ENCODE measurements at regions not wholly inside any gene's neighbourhood (a gene's known extent, or its start where the extent isn't known, plus 50 kb on each side); places are given as distances from the start of the nearest gene placed in this dataset.

GRCh38 chr2:120502761-120503160 lies 156.8 kb downstream of the INHBB start:
- ATAC-seq (no peak), DNase-seq (no peak)
- Histone ChIP-seq H3K4me1 (ENCODE audit: control insufficient read depth, insufficient read depth, low read length) (no peaks in the 10 kb centered on the region), H3K27ac (ENCODE audit: low read length) (no peak overlapping the region), H3K4me3 (ENCODE audit: low read length) (no peak overlapping the region), H3K9me3 (ENCODE audit: control insufficient read depth, low read length) (no peaks in the 10 kb centered on the region), H3K27me3 (ENCODE audit: control insufficient read depth, insufficient read depth) (no peaks in the 10 kb centered on the region)
- intact Hi-C loops (cut with DNase I), result no loop called here
- WGBS, result 95% methylated on average over 2 of the region's 2 CpGs

- Histone ChIP-seq H3K27me3 (ENCODE audit: control insufficient read depth, insufficient read depth) (no peaks in the 10 kb centered on the region), H3K27ac (ENCODE audit: low read length) (peak overlapping the region; percentile 10), H3K9me3 (ENCODE audit: control insufficient read depth, low read length) (no peaks in the 10 kb centered on the region), H3K4me3 (ENCODE audit: low read length) (no peak overlapping the region), H3K4me1 (ENCODE audit: control insufficient read depth, insufficient read depth, low read length) (no peaks in the 10 kb centered on the region)
- no peak for ATAC-seq
- DNase-seq, result no peak
- intact Hi-C loops (cut with DNase I), result no loop called here
- 83% methylated on average over 17 of the region's 17 CpGs for WGBS
Observed at GRCh38 chr2:120503206-120503792, 157.4 kb downstream of the INHBB start.

- no peaks in the 10 kb centered on the region for H3K27me3 ChIP-seq (ENCODE audit: control insufficient read depth, insufficient read depth)
- H3K9me3 ChIP-seq (ENCODE audit: control insufficient read depth, low read length), result no peaks in the 10 kb centered on the region
- peak; percentile 90 to 92 for ATAC-seq
- H3K27ac ChIP-seq (ENCODE audit: low read length), result peak overlapping the region; percentile 50
- DNase-seq, result peak; percentile 66 to 84 (median 81)
- intact Hi-C loops (cut with DNase I), result no loop called here
- H3K4me1 ChIP-seq (ENCODE audit: control insufficient read depth, insufficient read depth, low read length), result peaks cover 3% of the 10 kb centered on the region
- no peak overlapping the region for H3K4me3 ChIP-seq (ENCODE audit: low read length)
- 55% methylated on average over 23 of the region's 23 CpGs for WGBS
Observed at GRCh38 chr2:120503793-120504571, 158.0 kb downstream of the INHBB start.

GRCh38 chr2:120504936-120505705 lies 159.2 kb downstream of the INHBB start:
- WGBS, result 93% methylated on average over 15 of the region's 15 CpGs
- intact Hi-C loops (cut with DNase I), result no loop called here
- no peak overlapping the region for H3K4me3 ChIP-seq (ENCODE audit: low read length)
- no peaks in the 10 kb centered on the region for H3K9me3 ChIP-seq (ENCODE audit: control insufficient read depth, low read length)
- no peak for DNase-seq
- no peaks in the 10 kb centered on the region for H3K27me3 ChIP-seq (ENCODE audit: control insufficient read depth, insufficient read depth)
- ATAC-seq, result no peak
- H3K27ac ChIP-seq (ENCODE audit: low read length), result no peak overlapping the region
- peaks cover 6% of the 10 kb centered on the region for H3K4me1 ChIP-seq (ENCODE audit: control insufficient read depth, insufficient read depth, low read length)

- no peaks in the 10 kb centered on the region for H3K27me3 ChIP-seq (ENCODE audit: control insufficient read depth, insufficient read depth)
- H3K27ac ChIP-seq (ENCODE audit: low read length), result no peak overlapping the region
- H3K9me3 ChIP-seq (ENCODE audit: control insufficient read depth, low read length), result no peaks in the 10 kb centered on the region
- H3K4me3 ChIP-seq (ENCODE audit: low read length), result no peak overlapping the region
- WGBS, result 46% methylated on average over 7 of the region's 7 CpGs
- ATAC-seq (peak; percentile 27 to 64), DNase-seq (peak in 2 of 3 donors; percentile 75 to 76)
- intact Hi-C loops (cut with DNase I), result no loop called here
- H3K4me1 ChIP-seq (ENCODE audit: control insufficient read depth, insufficient read depth, low read length), result peaks cover 6% of the 10 kb centered on the region
Observed at GRCh38 chr2:120508567-120509041, 162.7 kb downstream of the INHBB start.

- 95% methylated on average over 14 of the region's 14 CpGs for WGBS
Observed at GRCh38 chr2:120509213-120509815, 163.4 kb downstream of the INHBB start.

GRCh38 chr2:120509991-120510735 lies 164.2 kb downstream of the INHBB start:
- peak in 1 of 3 donors; percentile 57 for DNase-seq
- intact Hi-C loops (cut with DNase I), result loop anchor here in 1 of 4 donors (10.0 kb wide), 1 partner anchor 165 kb away; the partner anchor contains the start of gene INHBB
- H3K27ac ChIP-seq (ENCODE audit: low read length), result no peak overlapping the region
- no peaks in the 10 kb centered on the region for H3K27me3 ChIP-seq (ENCODE audit: control insufficient read depth, insufficient read depth)
- no peaks in the 10 kb centered on the region for H3K9me3 ChIP-seq (ENCODE audit: control insufficient read depth, low read length)
- peak in 1 of 2 donors; percentile 3 for ATAC-seq
- H3K4me3 ChIP-seq (ENCODE audit: low read length), result no peak overlapping the region
- WGBS, result 89% methylated on average over 10 of the region's 10 CpGs
- H3K4me1 ChIP-seq (ENCODE audit: control insufficient read depth, insufficient read depth, low read length), result peaks cover 6% of the 10 kb centered on the region

More at GRCh38 chr2:120509213-120509815, 163.4 kb downstream of the INHBB start:
- H3K9me3 ChIP-seq (ENCODE audit: control insufficient read depth, low read length), result no peaks in the 10 kb centered on the region
- no peak overlapping the region for H3K27ac ChIP-seq (ENCODE audit: low read length)
- intact Hi-C loops (cut with DNase I), result no loop called here
- ATAC-seq (no peak), DNase-seq (no peak)
- no peak overlapping the region for H3K4me3 ChIP-seq (ENCODE audit: low read length)
- no peaks in the 10 kb centered on the region for H3K27me3 ChIP-seq (ENCODE audit: control insufficient read depth, insufficient read depth)
- H3K4me1 ChIP-seq (ENCODE audit: control insufficient read depth, insufficient read depth, low read length), result peaks cover 6% of the 10 kb centered on the region

- Histone ChIP-seq H3K9me3 (ENCODE audit: control insufficient read depth, low read length) (no peaks in the 10 kb centered on the region), H3K4me3 (ENCODE audit: low read length) (no peak overlapping the region), H3K4me1 (ENCODE audit: control insufficient read depth, insufficient read depth, low read length) (peaks cover 6% of the 10 kb centered on the region), H3K27me3 (ENCODE audit: control insufficient read depth, insufficient read depth) (no peaks in the 10 kb centered on the region), H3K27ac (ENCODE audit: low read length) (no peak overlapping the region)
- intact Hi-C loops (cut with DNase I), result loop anchor here in 1 of 4 donors (10.0 kb wide), 1 partner anchor 166 kb away; the partner anchor contains the start of gene INHBB
- WGBS, result 94% methylated on average over 11 of the region's 11 CpGs
- DNase-seq (no peak), ATAC-seq (no peak)
Observed at GRCh38 chr2:120510751-120511395, 164.9 kb downstream of the INHBB start.

GRCh38 chr2:120511536-120511935 lies 165.6 kb downstream of the INHBB start:
- H3K27ac ChIP-seq (ENCODE audit: low read length), result no peak overlapping the region
- WGBS, result 42% methylated on average over 18 of the region's 18 CpGs
- intact Hi-C loops (cut with DNase I), result loop anchor here in 1 of 4 donors (10.0 kb wide), 1 partner anchor 167 kb away; the partner anchor contains the start of gene INHBB
- peaks cover 6% of the 10 kb centered on the region for H3K4me1 ChIP-seq (ENCODE audit: control insufficient read depth, insufficient read depth, low read length)
- no peaks in the 10 kb centered on the region for H3K9me3 ChIP-seq (ENCODE audit: control insufficient read depth, low read length)
- DNase-seq (peak in 1 of 3 donors; percentile 42), ATAC-seq (no peak)
- no peaks in the 10 kb centered on the region for H3K27me3 ChIP-seq (ENCODE audit: control insufficient read depth, insufficient read depth)
- H3K4me3 ChIP-seq (ENCODE audit: low read length), result no peak overlapping the region
